GM12878 (cell line): ENCODE measurements at regions not wholly inside any gene's neighbourhood (a gene's known extent, or its start where the extent isn't known, plus 50 kb on each side); places are given as distances from the start of the nearest gene placed in this dataset.

ENCODE experiments used
- ATAC-seq: fragments of 200-7000 bp; cut with Tn5 transposase; 3 replicates; pipeline ENCODE4 v1.9.1; 2020; ENCODE audit warnings: mild to moderate bottlenecking, moderate library complexity
- BruUV-seq: library from RNA; stranded (reverse); fragments of 400-500 nt; replicated peaks from 2 replicates; lab custom pipeline; 2021; lab: Mats Ljungman, UMichigan
- CTCF ChIA-PET: fragments of 300-600 bp; sonication (Branson Sonifier 250); formaldehyde crosslinking; extraction: SDS; loops from one replicate; lab custom pipeline; 2021; ENCODE audit warnings: inconsistent platforms; lab: Yijun Ruan, JAX
- POLR2A ChIA-PET: fragments of 350-600 bp; formaldehyde crosslinking; extraction: SDS; loops from one replicate; lab custom pipeline; 2021; ENCODE audit warnings: inconsistent platforms; lab: Charles Lee
- RAD21 ChIA-PET: fragments of 300-600 bp; sonication (Branson Sonifier 250); formaldehyde crosslinking; loops from one replicate; lab custom pipeline; 2023; ENCODE audit warnings: antibody characterized with exemption; ENCODE audit not compliant: unreplicated experiment; lab: Charles Lee
- SMC1A ChIA-PET: fragments of 300-600 bp; sonication (Branson Sonifier 250); formaldehyde crosslinking; loops from one replicate; lab custom pipeline; 2023; ENCODE audit not compliant: unreplicated experiment, uncharacterized antibody; lab: Charles Lee
- DNase-seq: peaks from one replicate; pipeline ENCODE4 v3.0.0-alpha.2; 2011; ENCODE audit warnings: low read depth, low spot score
- FAIRE-seq: peaks from 3 replicates; lab custom pipeline; 2011; peaks lifted over from hg19 to GRCh38; lab: Jason Lieb, UNC
- H2AFZ ChIP-seq: 2 replicates; pipeline ENCODE4 v1.6.0; 2011; ENCODE audit warnings: low read depth, low read length, control low read depth; ENCODE audit not compliant: control insufficient read depth
- H3K27ac ChIP-seq: 2 replicates; pipeline ENCODE4 v1.5.1; 2011; ENCODE audit warnings: control low read depth; ENCODE audit not compliant: control insufficient read depth, insufficient read depth
- H3K27me3 ChIP-seq, 2 experiments: replicated peaks in 1 of 2; 2 replicates each; pipeline versions ENCODE4 v1.6.0 to v1.6.1; 2011; ENCODE audit warnings: low read length in 1 of 2; ENCODE audit not compliant: control insufficient read depth in 2 of 2, insufficient read depth in 2 of 2
- H3K36me3 ChIP-seq, 2 experiments: 2 replicates each; pipeline ENCODE4 v1.5.1; 2011; ENCODE audit warnings: low read length in 1 of 2; ENCODE audit not compliant: control insufficient read depth in 2 of 2, insufficient read depth in 2 of 2
- H3K4me1 ChIP-seq: 2 replicates; pipeline ENCODE4 v1.6.1; 2011; ENCODE audit warnings: mild to moderate bottlenecking, low read length, moderate library complexity, mixed read lengths; ENCODE audit not compliant: control insufficient read depth, insufficient read depth
- H3K4me2 ChIP-seq: 2 replicates; pipeline ENCODE4 v1.6.0; 2011; ENCODE audit warnings: control low read depth; ENCODE audit not compliant: control insufficient read depth, insufficient read depth
- H3K4me3 ChIP-seq: fragments of 200-600 bp; sonication (generic); 2 replicates; pipeline ENCODE4 v1.5.1; 2016
- H3K79me2 ChIP-seq: 2 replicates; pipeline ENCODE4 v1.6.0; 2011; ENCODE audit warnings: low read length; ENCODE audit not compliant: control insufficient read depth, insufficient read depth
- H3K9ac ChIP-seq: 2 replicates; pipeline ENCODE4 v1.8.0; 2011; ENCODE audit warnings: low read length, control low read depth, mixed read lengths; ENCODE audit not compliant: control insufficient read depth, insufficient read depth
- H3K9me3 ChIP-seq: replicated peaks from 3 replicates; pipeline ENCODE4 v1.5.1; 2011; ENCODE audit warnings: mild to moderate bottlenecking, low read length; ENCODE audit not compliant: control insufficient read depth, insufficient read depth
- H4K20me1 ChIP-seq: 2 replicates; pipeline ENCODE4 v1.6.0; 2011; ENCODE audit not compliant: control insufficient read depth, insufficient read depth
- BMI1 ChIP-seq: fragments of 450-650 bp; IDR thresholded peaks from 2 replicates; pipeline ENCODE4 v1.6.1; 2016; ENCODE audit warnings: mild to moderate bottlenecking, moderate library complexity, borderline replicate concordance
- BRCA1 ChIP-seq: IDR thresholded peaks from 2 replicates; pipeline ENCODE4 v1.6.1; 2011; ENCODE audit warnings: low read depth, low read length, improper control_type of control experiment
- CREB1 ChIP-seq: IDR thresholded peaks from 2 replicates; pipeline ENCODE4 v1.6.1; 2012; ENCODE audit warnings: low read depth, mild to moderate bottlenecking, inconsistent platforms
- EP300 ChIP-seq, 2 experiments: fragments of 150-350 bp in 1 of 2; IDR thresholded peaks; 2 replicates each; pipeline ENCODE4 v1.6.1; 2011 to 2012; ENCODE audit warnings: low read depth in 2 of 2, low read length in 2 of 2, borderline replicate concordance in 1 of 2, improper control_type of control experiment in 1 of 2, inconsistent platforms in 1 of 2; ENCODE audit not compliant: control insufficient read depth in 1 of 2
- IRF4 ChIP-seq: IDR thresholded peaks from 2 replicates; pipeline ENCODE4 v1.6.1; 2011; ENCODE audit warnings: low read depth, low read length
- KAT2A ChIP-seq: conservative IDR thresholded peaks from 2 replicates; pipeline ENCODE4 v1.6.1; 2011; ENCODE audit warnings: low read depth, low read length; ENCODE audit not compliant: control insufficient read depth
- MYB ChIP-seq: fragments of 150-350 bp; IDR thresholded peaks from 2 replicates; pipeline ENCODE4 v1.6.1; 2014; ENCODE audit warnings: mild to moderate bottlenecking, low read depth, low read length, borderline replicate concordance
- NBN ChIP-seq: fragments of 450-650 bp; IDR thresholded peaks from 2 replicates; pipeline ENCODE4 v1.6.1; 2016
- RAD21 ChIP-seq: IDR thresholded peaks from 2 replicates; pipeline ENCODE4 v1.6.1; 2011; ENCODE audit warnings: mild to moderate bottlenecking, low read depth, low read length, moderate library complexity; ENCODE audit not compliant: insufficient read depth
- RELA ChIP-seq: fragments of 450-650 bp; IDR thresholded peaks from 2 replicates; pipeline ENCODE4 v1.8.0; 2014; ENCODE audit warnings: borderline replicate concordance; ENCODE audit not compliant: partially characterized antibody
- ZNF24 ChIP-seq: fragments of 450-650 bp; IDR thresholded peaks from 2 replicates; pipeline ENCODE4 v1.6.1; 2017; ENCODE audit warnings: antibody characterized with exemption, mild to moderate bottlenecking
- ZNF687 ChIP-seq: fragments of 450-650 bp; IDR thresholded peaks from 2 replicates; pipeline ENCODE4 v1.6.1; 2017; ENCODE audit warnings: mild to moderate bottlenecking, moderate library complexity
- WGBS: methylation state at CpG from one replicate; pipeline ENCODE4 v1.1.6; 2016; ENCODE audit warnings: low lambda C conversion rate; ENCODE audit not compliant: insufficient replicate concordance, insufficient coverage; ENCODE audit errors: missing lambda C conversion rate; 5-methylcytosine and 5-hydroxymethylcytosine counted together
- in situ Hi-C: fragments of 300-500 bp; cut with MboI; formaldehyde crosslinking; loops from 9 replicates; pipeline ENCODE4 v1.14.3; 2018; ENCODE audit warnings: mixed read lengths
- intact Hi-C: fragments of 100-400 bp; cut with micrococcal nuclease; formaldehyde crosslinking; loops from one replicate; pipeline ENCODE4 v1.14.2; 2022; ENCODE audit not compliant: unreplicated experiment

DNA sequence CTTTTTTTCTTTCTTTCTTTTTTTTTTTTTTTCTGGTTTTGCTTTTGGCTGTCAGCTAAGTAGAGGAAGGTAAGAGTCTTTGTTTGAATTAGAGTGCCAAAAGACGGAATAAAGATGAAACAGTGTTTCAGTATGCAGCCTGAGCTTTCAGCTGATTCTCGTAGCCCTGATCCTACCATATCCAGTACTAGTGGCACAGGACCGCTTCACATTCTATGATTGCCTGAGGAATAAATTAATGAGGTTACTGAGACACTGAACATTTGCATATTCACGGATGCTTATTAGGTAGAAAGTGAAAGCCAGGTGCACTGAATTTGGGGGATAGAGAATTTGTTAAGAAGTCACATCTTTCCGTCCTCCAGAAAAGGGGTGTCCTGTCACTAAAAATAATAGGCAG is 421.5 kb upstream of the POU3F3 start:
- intact Hi-C loops = no loop called here
- no peak overlapping the region for H3K9ac ChIP-seq

More for the DNA sequence above, 421.5 kb upstream of the POU3F3 start:
- RAD21 ChIA-PET = interaction anchor here (0.7 kb wide), 1 partner anchor 42 kb away, joined by 3 read pairs; no protein-coding TSS in a partner anchor
- SMC1A ChIA-PET = no interaction called here
- H4K20me1 ChIP-seq = no peaks in the 10 kb centered on the region
- 1% methylated on average over 5 of the region's 5 CpGs for WGBS
- no peak overlapping the region for H2AFZ ChIP-seq
- no peak for ATAC-seq
- no peak overlapping the region for H3K4me2 ChIP-seq
- TF ChIP-seq ZNF24 (no peak), RELA (no peak), IRF4 (no peak), RAD21 (no peak), BMI1 (no peak), BRCA1 (no peak), EP300 (IDR thresholded peaks at IDR 0.05; ENCODE audit: borderline replicate concordance in 1 of 2, control insufficient read depth in 1 of 2, low read depth in 2 of 2, low read length in 2 of 2) (no peak), NBN (no peak), ZNF687 (no peak), KAT2A (no peak), CREB1 (no peak), MYB (no peak)
- no peak overlapping the region for H3K27ac ChIP-seq
- in situ Hi-C loops = no loop called here
- H3K36me3 ChIP-seq = no peaks in the 10 kb centered on the region
- no peak for DNase-seq
- H3K4me1 ChIP-seq = no peaks in the 10 kb centered on the region
- no TSS peak for BruUV-seq
- POLR2A ChIA-PET = interaction anchor here (0.6 kb wide), 1 partner anchor 16 kb away, joined by 3 read pairs; no protein-coding TSS in a partner anchor
- no peak for FAIRE-seq
- H3K79me2 ChIP-seq = no peaks in the 10 kb centered on the region
- H3K9me3 ChIP-seq = no peaks in the 10 kb centered on the region
- CTCF ChIA-PET = interaction anchor here (1.1 kb wide), 1 partner anchor 12 kb away, joined by 3 read pairs; no protein-coding TSS in a partner anchor
- no peaks in the 10 kb centered on the region for H3K27me3 ChIP-seq
- H3K4me3 ChIP-seq = no peak overlapping the region
